ENCODE measurements at regions not wholly inside any gene's neighbourhood (a gene's known extent, or its start where the extent isn't known, plus 50 kb on each side); places are given as distances from the start of the nearest gene placed in this dataset.

- no peak for TF ChIP-seq CEBPB (IDR thresholded peaks at IDR 0.05)
- TF ChIP-seq EGR1 (IDR thresholded peaks at IDR 0.05): no peak
- TF ChIP-seq USF1 (IDR thresholded peaks at IDR 0.05): no peak
- TF ChIP-seq EP300 (IDR thresholded peaks at IDR 0.05; ENCODE audit: borderline replicate concordance): no peak
- TF ChIP-seq, protein P1, sequence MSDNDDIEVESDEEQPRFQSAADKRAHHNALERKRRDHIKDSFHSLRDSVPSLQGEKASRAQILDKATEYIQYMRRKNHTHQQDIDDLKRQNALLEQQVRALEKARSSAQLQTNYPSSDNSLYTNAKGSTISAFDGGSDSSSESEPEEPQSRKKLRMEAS (IDR thresholded peaks at IDR 0.05): no peak
- TF ChIP-seq RAD21 (IDR thresholded peaks at IDR 0.05; ENCODE audit: low read depth): no peak
- no peak for TF ChIP-seq CREB1 (IDR thresholded peaks at IDR 0.05; ENCODE audit: low read depth)
- no peak for TF ChIP-seq TEAD4 (IDR thresholded peaks at IDR 0.05)
These were observed 166.6 kb upstream of the PDE3A start for GRCh38 chr12:20201733-20202132.
